GM23338 (cell line): ENCODE measurements at regions not wholly inside any gene's neighbourhood (a gene's known extent, or its start where the extent isn't known, plus 50 kb on each side); places are given as distances from the start of the nearest gene placed in this dataset.

ENCODE experiments used
- ATAC-seq: fragments of 200-7000 bp; cut with Tn5 transposase; 3 replicates; pipeline ENCODE4 v1.9.1; 2020
- DNase-seq: peaks from one replicate; pipeline ENCODE4 v3.0.0-alpha.2; 2015; ENCODE audit warnings: low spot score
- H2AFZ ChIP-seq: fragments of 200-600 bp; sonication (generic); 2 replicates; pipeline ENCODE4 v1.8.0; 2016; ENCODE audit warnings: antibody characterized with exemption, mild to moderate bottlenecking, moderate library complexity
- H3F3A ChIP-seq: fragments of 200-600 bp; sonication (generic); replicated peaks from 2 replicates; pipeline ENCODE4 v1.8.0; 2017; ENCODE audit warnings: antibody characterized with exemption, mixed run types, low read depth
- H3K27ac ChIP-seq: fragments of 200-600 bp; sonication (generic); 2 replicates; pipeline ENCODE4 v1.6.1; 2016; ENCODE audit warnings: low read depth
- H3K27me3 ChIP-seq: fragments of 200-600 bp; sonication (generic); 2 replicates; pipeline ENCODE4 v1.8.0; 2016; ENCODE audit warnings: mild to moderate bottlenecking, mixed run types, moderate library complexity; ENCODE audit not compliant: insufficient read depth
- H3K36me3 ChIP-seq: fragments of 200-600 bp; sonication (generic); 2 replicates; pipeline ENCODE4 v1.8.0; 2016; ENCODE audit warnings: mild to moderate bottlenecking; ENCODE audit not compliant: insufficient read depth
- H3K4me1 ChIP-seq: fragments of 200-600 bp; sonication (generic); 2 replicates; pipeline ENCODE4 v1.8.0; 2016; ENCODE audit warnings: mild to moderate bottlenecking, moderate library complexity; ENCODE audit not compliant: insufficient read depth
- H3K4me2 ChIP-seq: fragments of 200-600 bp; sonication (generic); 2 replicates; pipeline ENCODE4 v1.7.1; 2017; ENCODE audit warnings: mixed run types
- H3K4me3 ChIP-seq: fragments of 200-600 bp; sonication (generic); 2 replicates; pipeline ENCODE4 v1.6.1; 2016; ENCODE audit warnings: mixed run types
- H3K79me2 ChIP-seq: fragments of 200-600 bp; sonication (generic); replicated peaks from 2 replicates; pipeline ENCODE4 v1.8.0; 2017; ENCODE audit warnings: mild to moderate bottlenecking; ENCODE audit not compliant: insufficient read depth
- H3K9me2 ChIP-seq: fragments of 200-600 bp; sonication (generic); 2 replicates; pipeline ENCODE4 v1.8.0; 2017; ENCODE audit not compliant: insufficient read depth
- H4K20me1 ChIP-seq: fragments of 200-600 bp; sonication (generic); replicated peaks from 2 replicates; pipeline ENCODE4 v1.8.0; 2017; ENCODE audit warnings: mild to moderate bottlenecking; ENCODE audit not compliant: insufficient read depth
- H3K27ac Mint-ChIP-seq: 2 replicates; pipeline ENCODE4 v1.8.0; 2020; ENCODE audit warnings: inconsistent platforms, mild to moderate bottlenecking, moderate library complexity, mixed read lengths
- H3K27me3 Mint-ChIP-seq: 3 replicates; pipeline ENCODE4 v1.8.0; 2022; ENCODE audit warnings: low read depth, mild to moderate bottlenecking, moderate library complexity, mixed read lengths, inconsistent platforms; ENCODE audit not compliant: insufficient read depth, poor library complexity
- H3K36me3 Mint-ChIP-seq: 3 replicates; pipeline ENCODE4 v1.8.0; 2021; ENCODE audit warnings: low read depth, mild to moderate bottlenecking, inconsistent platforms, moderate library complexity, mixed read lengths
- H3K4me1 Mint-ChIP-seq: 3 replicates; pipeline ENCODE4 v1.8.0; 2020; ENCODE audit warnings: mild to moderate bottlenecking, inconsistent platforms, mixed read lengths
- H3K4me3 Mint-ChIP-seq: 3 replicates; pipeline ENCODE4 v1.8.0; 2021; ENCODE audit warnings: moderate library complexity, mild to moderate bottlenecking, inconsistent platforms, mixed read lengths
- H3K9me3 Mint-ChIP-seq: 3 replicates; pipeline ENCODE4 v1.8.0; 2020; ENCODE audit warnings: moderate library complexity, mild to moderate bottlenecking, inconsistent platforms, mixed read lengths
- CREB1 ChIP-seq: fragments of 250-450 bp; sonication (Bioruptor Pico); IDR thresholded peaks from 2 replicates; pipeline ENCODE4 v1.5.0; 2020; ENCODE audit warnings: low read depth, mild to moderate bottlenecking, moderate library complexity
- EZH2 ChIP-seq: fragments of 200-600 bp; sonication (generic); IDR thresholded peaks from one replicate; pipeline ENCODE4 v1.8.0; 2017; ENCODE audit warnings: antibody characterized with exemption, mild to moderate bottlenecking, low read depth; ENCODE audit not compliant: unreplicated experiment
- EZH2phosphoT487 ChIP-seq: fragments of 200-600 bp; sonication (generic); IDR thresholded peaks from one replicate; pipeline ENCODE4 v1.8.1; 2018; ENCODE audit warnings: antibody characterized with exemption; ENCODE audit not compliant: unreplicated experiment
- POLR2AphosphoS5 ChIP-seq: IDR thresholded peaks from 2 replicates; pipeline ENCODE4 v1.6.1; 2016; ENCODE audit warnings: antibody characterized with exemption, low read depth
- STAT1 ChIP-seq: IDR thresholded peaks from one replicate; pipeline ENCODE4 v1.6.1; 2016; ENCODE audit warnings: antibody characterized with exemption; ENCODE audit not compliant: unreplicated experiment
- ZNF114 ChIP-seq: fragments of 250-450 bp; sonication (Bioruptor Pico); IDR thresholded peaks from 2 replicates; pipeline ENCODE4 v1.5.0; 2020; ENCODE audit warnings: mild to moderate bottlenecking, moderate library complexity
- ZNF331 ChIP-seq: fragments of 250-450 bp; sonication (Bioruptor Pico); IDR thresholded peaks from 2 replicates; pipeline ENCODE4 v1.5.0; 2020; ENCODE audit warnings: low read depth, mild to moderate bottlenecking, moderate library complexity
- TF ChIP-seq, protein P1 (sequence below): IDR thresholded peaks from one replicate; pipeline ENCODE4 v1.6.1; 2018; ENCODE audit warnings: antibody characterized with exemption; ENCODE audit not compliant: unreplicated experiment
- TF ChIP-seq, protein P2 (sequence below): IDR thresholded peaks from 2 replicates; pipeline ENCODE4 v1.6.1; 2016; ENCODE audit warnings: antibody characterized with exemption
- TF ChIP-seq, protein P3 (sequence below): fragments of 250-450 bp; sonication (Bioruptor Pico); IDR thresholded peaks from 2 replicates; pipeline ENCODE4 v1.5.0; 2020; ENCODE audit warnings: mild to moderate bottlenecking, moderate library complexity

DNA sequence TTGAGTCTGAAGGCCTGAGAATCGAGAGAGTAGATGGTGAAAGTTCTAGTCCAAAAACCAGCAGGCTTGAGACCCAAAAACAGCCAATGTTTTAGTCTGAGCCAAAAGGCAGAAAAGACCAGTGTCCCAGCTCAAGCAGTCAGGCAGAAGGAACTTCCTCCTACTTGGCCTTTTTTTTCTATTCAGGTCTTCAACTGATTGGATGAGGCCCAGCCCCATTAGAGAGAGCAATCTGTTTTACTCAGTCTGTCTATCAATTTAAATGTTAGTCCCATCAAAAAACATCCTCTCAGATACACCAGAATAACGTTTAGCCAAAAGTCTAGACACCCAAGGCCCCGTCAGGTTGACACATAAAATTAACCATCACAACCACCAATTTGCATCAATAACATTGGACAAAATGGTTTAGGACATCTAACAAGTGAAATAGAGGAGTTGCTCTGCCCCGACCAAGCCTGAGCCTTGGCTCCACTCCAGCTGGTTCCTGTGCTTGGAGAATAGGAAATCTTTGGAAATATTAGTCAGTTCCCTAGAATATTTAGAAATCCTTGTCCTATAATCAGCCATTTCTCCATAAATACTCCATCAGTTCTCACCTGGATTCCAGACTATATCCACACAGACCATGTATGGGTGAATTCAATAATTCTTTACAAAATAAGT, 51.4 kb upstream of the LIPC start (continued):
- TF ChIP-seq, protein P1, sequence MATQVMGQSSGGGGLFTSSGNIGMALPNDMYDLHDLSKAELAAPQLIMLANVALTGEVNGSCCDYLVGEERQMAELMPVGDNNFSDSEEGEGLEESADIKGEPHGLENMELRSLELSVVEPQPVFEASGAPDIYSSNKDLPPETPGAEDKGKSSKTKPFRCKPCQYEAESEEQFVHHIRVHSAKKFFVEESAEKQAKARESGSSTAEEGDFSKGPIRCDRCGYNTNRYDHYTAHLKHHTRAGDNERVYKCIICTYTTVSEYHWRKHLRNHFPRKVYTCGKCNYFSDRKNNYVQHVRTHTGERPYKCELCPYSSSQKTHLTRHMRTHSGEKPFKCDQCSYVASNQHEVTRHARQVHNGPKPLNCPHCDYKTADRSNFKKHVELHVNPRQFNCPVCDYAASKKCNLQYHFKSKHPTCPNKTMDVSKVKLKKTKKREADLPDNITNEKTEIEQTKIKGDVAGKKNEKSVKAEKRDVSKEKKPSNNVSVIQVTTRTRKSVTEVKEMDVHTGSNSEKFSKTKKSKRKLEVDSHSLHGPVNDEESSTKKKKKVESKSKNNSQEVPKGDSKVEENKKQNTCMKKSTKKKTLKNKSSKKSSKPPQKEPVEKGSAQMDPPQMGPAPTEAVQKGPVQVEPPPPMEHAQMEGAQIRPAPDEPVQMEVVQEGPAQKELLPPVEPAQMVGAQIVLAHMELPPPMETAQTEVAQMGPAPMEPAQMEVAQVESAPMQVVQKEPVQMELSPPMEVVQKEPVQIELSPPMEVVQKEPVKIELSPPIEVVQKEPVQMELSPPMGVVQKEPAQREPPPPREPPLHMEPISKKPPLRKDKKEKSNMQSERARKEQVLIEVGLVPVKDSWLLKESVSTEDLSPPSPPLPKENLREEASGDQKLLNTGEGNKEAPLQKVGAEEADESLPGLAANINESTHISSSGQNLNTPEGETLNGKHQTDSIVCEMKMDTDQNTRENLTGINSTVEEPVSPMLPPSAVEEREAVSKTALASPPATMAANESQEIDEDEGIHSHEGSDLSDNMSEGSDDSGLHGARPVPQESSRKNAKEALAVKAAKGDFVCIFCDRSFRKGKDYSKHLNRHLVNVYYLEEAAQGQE: no peak
- no peak for TF ChIP-seq ZNF114 (CRISPR knock-in tag)
- TF ChIP-seq EZH2: no peak

DNA sequence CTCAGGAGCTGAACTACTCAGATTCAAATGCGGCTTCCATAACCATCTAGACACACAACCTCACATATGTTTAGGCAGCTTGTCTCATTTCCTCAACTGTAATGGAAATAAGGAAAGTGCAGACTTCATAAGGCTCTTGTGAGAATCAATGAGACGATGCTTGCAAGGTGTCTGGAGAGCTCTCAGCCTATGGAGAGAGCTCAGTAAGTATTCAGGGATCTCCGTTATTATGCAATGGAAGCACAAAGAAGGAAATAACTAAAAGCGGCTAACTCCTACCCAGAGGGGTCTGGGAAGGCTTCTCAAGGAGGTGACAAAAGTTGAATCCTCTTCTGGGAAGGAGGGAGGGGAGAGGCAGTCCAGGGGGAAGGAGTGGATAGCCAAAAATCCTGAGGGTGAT, 50.1 kb upstream of the LIPC start:
- Mint-ChIP-seq H3K4me3 (no peak overlapping the region), H3K27ac (no peak overlapping the region), H3K36me3 (peaks cover 4% of the 10 kb centered on the region; the same call in 1 of the 3 replicates), H3K9me3 (peaks cover 11% of the 10 kb centered on the region), H3K4me1 (peaks cover 7% of the 10 kb centered on the region), H3K27me3 (peaks cover 6% of the 10 kb centered on the region)
- DNase-seq (no peak), ATAC-seq (no peak)
- Histone ChIP-seq H3F3A (no peaks in the 10 kb centered on the region), H3K4me3 (no peak overlapping the region), H2AFZ (peak overlapping the region; percentile 28; the same call in 1 of the 2 replicates), H3K27me3 (no peaks in the 10 kb centered on the region), H3K27ac (no peak overlapping the region), H3K79me2 (no peaks in the 10 kb centered on the region), H3K36me3 (no peaks in the 10 kb centered on the region), H4K20me1 (no peaks in the 10 kb centered on the region), H3K4me2 (no peak overlapping the region), H3K9me2 (peaks cover 5% of the 10 kb centered on the region; the same call in 1 of the 2 replicates), H3K4me1 (no peaks in the 10 kb centered on the region)
- TF ChIP-seq ZNF331 (CRISPR knock-in tag) (no peak), ZNF114 (CRISPR knock-in tag) (no peak), EZH2phosphoT487 (no peak), CREB1 (CRISPR knock-in tag) (no peak), STAT1 (no peak), POLR2AphosphoS5 (no peak)
- TF ChIP-seq, protein P2, sequence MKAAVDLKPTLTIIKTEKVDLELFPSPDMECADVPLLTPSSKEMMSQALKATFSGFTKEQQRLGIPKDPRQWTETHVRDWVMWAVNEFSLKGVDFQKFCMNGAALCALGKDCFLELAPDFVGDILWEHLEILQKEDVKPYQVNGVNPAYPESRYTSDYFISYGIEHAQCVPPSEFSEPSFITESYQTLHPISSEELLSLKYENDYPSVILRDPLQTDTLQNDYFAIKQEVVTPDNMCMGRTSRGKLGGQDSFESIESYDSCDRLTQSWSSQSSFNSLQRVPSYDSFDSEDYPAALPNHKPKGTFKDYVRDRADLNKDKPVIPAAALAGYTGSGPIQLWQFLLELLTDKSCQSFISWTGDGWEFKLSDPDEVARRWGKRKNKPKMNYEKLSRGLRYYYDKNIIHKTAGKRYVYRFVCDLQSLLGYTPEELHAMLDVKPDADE: no peak
- TF ChIP-seq, protein P3, sequence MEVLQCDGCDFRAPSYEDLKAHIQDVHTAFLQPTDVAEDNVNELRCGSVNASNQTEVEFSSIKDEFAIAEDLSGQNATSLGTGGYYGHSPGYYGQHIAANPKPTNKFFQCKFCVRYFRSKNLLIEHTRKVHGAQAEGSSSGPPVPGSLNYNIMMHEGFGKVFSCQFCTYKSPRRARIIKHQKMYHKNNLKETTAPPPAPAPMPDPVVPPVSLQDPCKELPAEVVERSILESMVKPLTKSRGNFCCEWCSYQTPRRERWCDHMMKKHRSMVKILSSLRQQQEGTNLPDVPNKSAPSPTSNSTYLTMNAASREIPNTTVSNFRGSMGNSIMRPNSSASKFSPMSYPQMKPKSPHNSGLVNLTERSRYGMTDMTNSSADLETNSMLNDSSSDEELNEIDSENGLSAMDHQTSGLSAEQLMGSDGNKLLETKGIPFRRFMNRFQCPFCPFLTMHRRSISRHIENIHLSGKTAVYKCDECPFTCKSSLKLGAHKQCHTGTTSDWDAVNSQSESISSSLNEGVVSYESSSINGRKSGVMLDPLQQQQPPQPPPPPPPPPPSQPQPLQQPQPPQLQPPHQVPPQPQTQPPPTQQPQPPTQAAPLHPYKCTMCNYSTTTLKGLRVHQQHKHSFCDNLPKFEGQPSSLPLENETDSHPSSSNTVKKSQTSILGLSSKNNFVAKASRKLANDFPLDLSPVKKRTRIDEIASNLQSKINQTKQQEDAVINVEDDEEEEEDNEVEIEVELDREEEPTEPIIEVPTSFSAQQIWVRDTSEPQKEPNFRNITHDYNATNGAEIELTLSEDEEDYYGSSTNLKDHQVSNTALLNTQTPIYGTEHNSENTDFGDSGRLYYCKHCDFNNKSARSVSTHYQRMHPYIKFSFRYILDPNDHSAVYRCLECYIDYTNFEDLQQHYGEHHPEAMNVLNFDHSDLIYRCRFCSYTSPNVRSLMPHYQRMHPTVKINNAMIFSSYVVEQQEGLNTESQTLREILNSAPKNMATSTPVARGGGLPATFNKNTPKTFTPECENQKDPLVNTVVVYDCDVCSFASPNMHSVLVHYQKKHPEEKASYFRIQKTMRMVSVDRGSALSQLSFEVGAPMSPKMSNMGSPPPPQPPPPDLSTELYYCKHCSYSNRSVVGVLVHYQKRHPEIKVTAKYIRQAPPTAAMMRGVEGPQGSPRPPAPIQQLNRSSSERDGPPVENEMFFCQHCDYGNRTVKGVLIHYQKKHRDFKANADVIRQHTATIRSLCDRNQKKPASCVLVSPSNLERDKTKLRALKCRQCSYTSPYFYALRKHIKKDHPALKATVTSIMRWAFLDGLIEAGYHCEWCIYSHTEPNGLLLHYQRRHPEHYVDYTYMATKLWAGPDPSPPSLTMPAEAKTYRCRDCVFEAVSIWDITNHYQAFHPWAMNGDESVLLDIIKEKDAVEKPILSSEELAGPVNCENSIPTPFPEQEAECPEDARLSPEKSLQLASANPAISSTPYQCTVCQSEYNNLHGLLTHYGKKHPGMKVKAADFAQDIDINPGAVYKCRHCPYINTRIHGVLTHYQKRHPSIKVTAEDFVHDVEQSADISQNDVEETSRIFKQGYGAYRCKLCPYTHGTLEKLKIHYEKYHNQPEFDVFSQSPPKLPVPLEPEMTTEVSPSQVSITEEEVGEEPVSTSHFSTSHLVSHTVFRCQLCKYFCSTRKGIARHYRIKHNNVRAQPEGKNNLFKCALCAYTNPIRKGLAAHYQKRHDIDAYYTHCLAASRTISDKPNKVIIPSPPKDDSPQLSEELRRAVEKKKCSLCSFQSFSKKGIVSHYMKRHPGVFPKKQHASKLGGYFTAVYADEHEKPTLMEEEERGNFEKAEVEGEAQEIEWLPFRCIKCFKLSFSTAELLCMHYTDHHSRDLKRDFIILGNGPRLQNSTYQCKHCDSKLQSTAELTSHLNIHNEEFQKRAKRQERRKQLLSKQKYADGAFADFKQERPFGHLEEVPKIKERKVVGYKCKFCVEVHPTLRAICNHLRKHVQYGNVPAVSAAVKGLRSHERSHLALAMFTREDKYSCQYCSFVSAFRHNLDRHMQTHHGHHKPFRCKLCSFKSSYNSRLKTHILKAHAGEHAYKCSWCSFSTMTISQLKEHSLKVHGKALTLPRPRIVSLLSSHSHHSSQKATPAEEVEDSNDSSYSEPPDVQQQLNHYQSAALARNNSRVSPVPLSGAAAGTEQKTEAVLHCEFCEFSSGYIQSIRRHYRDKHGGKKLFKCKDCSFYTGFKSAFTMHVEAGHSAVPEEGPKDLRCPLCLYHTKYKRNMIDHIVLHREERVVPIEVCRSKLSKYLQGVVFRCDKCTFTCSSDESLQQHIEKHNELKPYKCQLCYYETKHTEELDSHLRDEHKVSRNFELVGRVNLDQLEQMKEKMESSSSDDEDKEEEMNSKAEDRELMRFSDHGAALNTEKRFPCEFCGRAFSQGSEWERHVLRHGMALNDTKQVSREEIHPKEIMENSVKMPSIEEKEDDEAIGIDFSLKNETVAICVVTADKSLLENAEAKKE (CRISPR knock-in tag): no peak
- TF ChIP-seq, protein P1: no peak
